HG03139 (cell line): ENCODE measurements at regions not wholly inside any gene's neighbourhood (a gene's known extent, or its start where the extent isn't known, plus 50 kb on each side); places are given as distances from the start of the nearest gene placed in this dataset.
"Not testable (repeated sequence)": the region's sequence is repeated elsewhere in the genome, so short reads cannot be mapped to it uniquely, and the experiment has no call there.

ENCODE experiments used
- ATAC-seq: cut with Tn5 transposase; IDR thresholded peaks from one replicate; pipeline ENCODE4 v1.9.1; 2021; ENCODE audit not compliant: unreplicated experiment

DNA sequence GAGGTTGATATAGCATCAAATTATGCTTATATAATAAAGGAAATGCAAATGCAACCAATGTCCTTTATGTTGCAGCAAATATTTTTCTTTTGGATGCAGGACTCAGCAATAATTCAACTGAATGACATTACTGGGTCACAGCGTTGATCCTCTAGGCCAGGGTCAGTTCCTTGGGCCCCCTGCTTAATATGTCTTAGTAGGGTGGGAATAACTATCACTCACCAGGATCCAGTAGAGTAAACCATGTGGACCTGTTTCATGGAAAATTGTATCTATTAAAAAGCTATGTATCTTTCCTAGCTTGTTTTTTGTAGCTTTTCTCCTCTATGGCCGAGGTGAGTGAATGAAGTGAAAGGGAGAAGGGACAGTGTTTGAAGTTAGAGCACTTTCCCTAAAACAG, 161.5 kb upstream of the SSTR1 start:
- no peak for ATAC-seq

DNA sequence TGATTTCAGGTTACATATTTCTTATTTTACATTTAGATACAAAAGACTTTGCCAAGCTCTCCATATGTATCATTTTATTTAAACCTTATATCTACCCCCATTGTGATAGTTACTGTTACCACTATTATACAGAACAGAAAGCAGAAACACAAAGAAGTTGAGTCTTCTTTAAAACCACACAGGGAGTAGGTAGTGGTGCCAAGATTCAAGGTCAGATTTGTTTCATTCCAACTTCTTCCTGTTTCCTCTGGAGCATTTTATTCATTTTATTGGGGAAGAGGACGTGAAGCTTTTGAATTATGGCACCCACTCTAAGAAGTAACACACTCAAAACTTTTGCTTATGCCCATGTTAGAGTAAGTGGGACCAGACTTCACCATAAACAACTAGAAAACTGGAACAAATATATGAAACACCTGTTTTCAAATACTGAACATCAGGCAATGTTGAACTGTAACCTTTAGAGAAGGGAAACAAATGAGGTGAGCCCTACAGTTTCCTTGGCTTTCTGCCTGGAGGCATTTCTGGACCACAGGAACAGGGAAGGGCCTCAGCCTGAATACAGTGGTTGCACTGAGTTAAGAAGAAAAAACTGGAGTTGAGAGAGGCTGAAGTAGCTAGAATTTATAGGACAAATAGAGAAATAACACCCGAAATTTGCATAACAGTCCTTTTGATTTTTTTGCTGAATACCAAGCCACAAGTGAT, 160.4 kb upstream of the SSTR1 start:
- no peak for ATAC-seq

DNA sequence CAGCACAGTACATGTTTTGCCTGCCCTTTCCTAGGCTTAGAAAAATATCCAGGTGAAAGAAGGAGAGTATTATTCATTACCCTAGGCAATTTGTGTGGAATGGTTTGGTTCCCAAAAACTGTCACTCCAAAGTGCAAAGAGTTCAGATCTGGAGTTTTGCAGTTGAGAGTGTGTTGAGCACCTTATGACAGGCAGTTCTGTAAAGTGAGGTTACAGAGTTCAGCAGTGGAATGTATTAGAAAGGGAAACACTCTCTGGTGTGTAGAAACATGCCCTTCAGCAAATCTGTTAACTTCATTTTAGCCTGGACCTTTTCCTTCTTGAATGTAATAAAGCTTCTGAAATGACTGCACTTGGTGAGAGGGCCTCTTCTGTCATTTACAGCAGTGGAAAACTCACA, 154.0 kb upstream of the SSTR1 start:
- no peak for ATAC-seq

DNA sequence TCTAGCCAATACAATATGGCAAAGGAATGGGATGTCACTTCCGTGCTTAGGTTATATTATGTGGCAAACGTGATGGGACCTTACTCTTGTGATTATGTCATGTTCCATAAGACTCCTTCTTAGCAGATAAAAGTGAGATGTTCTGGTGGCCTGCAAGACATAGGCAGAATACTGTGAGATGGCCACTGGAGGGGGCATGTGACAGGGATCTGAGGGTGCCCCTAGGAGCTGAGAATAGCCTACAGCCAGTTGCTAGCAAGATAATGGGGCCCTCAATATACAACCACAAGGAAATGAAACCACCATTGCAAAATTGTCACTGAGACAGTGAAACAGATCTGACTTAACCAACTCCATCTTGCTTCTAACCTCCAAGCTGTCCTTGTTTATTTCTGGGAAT, 151.4 kb upstream of the SSTR1 start:
- ATAC-seq, result no peak

DNA sequence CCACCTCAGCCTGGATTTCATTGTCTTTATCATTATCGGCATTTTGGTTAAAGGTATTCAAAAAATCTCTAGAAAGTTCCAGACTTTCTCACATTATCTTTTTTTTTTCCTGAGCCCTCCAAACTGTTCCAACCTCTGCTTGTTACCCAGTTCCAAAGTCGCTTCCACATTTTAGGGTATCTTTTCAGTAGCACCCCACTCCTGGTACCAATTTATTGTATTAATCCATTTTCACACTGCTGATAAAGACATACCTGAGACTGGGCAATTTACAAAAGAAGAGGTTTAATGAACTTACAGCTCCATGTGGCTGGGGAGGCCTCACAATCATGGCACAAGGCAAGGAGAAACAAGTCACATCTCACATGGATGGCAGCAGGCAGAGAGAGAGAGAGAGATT, 145.5 kb upstream of the SSTR1 start:
- not testable (repeated sequence) for ATAC-seq

DNA sequence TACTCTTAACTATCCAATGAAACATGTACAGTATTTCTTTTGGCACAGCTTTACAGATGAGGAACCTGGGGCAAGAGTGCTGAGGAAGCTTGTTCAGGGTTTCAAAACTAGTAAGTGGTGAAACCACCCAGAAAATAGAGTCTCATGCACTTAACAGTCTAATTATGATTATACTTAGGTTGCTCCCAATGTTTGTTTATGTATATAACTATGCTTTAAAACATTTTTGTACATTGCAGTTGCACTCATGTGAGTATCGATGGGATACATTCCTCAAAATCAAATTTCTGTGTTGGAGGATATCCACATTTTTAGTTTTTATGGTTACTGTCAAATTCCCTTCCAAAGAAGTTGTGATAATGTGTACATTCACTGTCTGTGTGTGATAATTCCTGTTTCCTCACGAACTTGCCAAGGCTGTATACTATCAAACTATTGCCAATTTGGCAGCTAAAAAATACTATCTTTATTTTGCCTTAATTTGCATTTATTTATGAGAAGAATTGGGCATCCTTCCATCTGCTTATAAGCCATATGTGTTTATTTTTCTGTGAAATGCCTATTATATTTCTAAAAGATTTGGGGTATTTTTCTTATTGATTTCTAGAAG, 143.9 kb upstream of the SSTR1 start:
- ATAC-seq, result no peak

DNA sequence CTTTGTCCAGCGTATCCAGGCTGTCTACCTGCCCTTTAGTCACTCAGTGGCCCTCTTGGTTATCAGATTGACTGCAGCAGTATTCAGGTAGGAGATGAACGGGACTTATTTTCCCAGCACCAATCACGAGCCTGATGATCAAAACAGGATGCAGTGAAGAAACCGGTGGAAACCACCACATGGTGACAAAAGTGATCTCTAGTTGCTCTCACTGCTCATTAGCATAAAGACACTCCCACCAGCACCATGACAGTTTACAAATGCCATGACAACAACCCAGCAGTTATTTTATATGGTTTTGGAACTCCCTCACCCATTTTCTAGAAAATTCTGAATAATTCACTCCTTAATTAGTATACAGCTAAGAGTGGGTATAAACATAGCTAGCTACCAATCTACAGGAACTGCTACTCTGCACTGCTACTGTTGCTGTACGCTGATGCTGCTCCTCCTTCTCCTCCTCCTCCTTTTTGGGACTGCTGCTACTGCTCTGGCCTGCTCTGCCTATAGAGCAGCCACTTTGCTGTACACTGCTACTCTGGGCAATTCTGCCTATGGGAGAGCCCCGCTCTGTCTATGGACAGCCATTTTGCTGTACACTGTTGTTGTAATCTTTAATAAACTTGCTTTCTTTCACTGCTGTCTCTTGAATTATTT, 142.5 kb upstream of the SSTR1 start:
- no peak for ATAC-seq

DNA sequence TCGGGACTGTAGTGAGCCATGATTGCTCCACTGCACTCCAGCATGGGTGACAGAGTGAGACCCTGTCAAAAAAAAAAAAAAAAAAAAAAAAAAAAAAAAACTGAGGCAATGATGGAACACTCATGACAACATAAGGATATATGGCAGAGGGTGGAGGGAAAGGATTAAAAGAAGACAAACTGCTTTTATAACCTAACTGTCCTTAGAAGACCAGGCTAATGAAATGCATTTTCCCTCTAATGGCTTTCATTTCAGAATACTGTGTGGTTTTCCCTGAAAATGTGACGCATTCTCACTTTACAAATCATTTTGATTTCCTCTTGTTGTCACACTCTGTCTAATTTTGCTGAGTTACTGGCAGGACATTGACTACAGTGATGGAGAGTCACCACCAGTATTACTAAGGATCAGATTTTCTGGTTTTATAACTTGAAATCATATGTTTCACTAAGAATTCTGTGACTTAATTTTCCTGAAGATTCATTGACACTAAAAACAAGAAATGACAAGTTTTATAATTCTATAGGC, 137.6 kb upstream of the SSTR1 start:
- no peak for ATAC-seq

DNA sequence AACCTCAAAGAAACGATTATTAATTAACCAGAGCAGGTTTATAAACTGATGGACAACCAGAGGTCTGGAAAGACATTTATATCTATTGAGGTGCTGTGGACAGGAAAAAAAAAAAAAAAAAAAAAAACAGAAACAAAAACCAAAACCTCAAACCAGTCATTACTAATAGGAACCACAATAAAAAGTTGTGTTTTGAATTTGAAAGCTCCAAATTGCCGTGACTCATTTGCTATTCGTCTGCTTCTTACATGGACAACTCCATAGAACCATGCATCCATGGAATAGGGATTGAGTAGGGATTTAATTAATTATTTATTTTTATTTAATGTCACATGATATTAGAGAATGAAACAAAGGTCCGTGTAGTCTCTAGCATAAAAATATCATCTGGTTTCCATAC, 134.1 kb upstream of the SSTR1 start:
- ATAC-seq, result no peak

DNA sequence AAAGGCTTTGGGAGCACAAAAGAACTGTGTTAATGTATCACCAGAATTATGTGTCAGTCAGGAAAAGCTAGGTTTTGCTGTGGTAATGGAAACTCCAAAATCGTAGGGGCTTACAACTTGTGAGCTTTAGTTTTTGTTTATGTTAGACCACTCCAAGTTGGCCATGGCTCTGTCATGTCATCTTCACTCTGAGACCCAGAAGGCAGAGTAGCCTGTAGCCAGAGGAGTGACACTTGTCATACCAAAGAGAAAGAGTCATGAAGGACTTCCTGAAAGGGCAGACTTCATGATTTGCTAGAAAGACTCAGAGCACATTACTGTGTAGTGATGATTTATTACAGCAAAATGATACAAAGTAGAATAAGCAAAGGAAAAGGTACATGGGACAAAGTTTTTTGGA, 133.6 kb upstream of the SSTR1 start:
- no peak for ATAC-seq

DNA sequence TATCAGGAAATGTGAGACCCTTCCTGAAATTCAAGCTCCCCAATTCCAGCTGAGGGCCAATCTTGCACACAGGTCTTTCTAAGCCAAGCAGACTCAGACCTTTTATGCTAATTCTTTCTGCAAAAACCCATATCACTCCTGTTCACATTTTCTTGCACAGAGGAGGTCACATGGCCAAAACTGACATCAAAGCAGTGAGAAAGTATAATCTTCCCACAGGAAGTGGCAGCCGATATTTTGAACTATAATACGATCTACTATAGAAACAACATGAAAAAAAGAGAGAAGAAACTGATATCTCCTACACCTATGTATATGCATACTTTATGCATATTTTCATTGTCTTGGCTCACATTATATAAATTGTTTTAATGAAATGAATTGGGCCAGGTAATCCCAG, 132.9 kb upstream of the SSTR1 start:
- no peak for ATAC-seq

DNA sequence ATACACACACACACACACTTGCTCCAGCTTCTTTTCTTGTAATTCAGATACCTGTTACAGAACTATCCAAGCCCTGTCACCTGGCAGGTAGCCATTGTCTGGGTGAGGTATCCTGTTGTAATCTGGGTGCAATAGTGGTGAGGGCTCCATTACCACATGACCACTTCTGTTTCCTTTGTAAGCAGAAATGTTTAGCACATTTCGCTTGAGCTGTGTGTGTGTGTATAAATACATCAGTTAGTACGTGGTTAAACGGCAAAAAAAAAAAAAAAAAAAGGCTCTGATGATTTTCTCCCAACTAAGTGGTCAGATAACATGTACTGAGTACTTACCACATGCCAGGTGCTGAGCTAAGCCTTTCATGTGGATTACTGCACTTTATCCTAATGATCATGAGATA, 129.3 kb upstream of the SSTR1 start:
- peak; percentile 60 for ATAC-seq

DNA sequence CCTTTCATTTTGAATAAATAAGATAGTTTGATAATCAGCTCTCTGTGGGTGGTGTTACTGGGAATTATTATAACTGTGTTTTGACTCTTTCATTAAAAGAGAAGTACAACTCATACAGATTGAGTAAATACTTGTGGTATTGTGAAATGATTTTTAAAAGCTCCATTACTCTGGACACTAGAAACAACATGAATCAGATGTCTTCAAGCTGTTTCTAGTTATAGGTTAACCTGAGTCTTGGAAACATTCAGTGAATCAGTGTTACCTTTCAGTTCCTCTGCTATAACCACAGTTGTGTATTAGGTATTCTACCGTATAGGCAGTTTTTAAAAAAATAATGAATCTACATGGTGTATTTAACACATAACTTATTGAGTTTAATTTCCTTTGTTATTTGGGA, 128.4 kb upstream of the SSTR1 start:
- peak; percentile 70 for ATAC-seq

DNA sequence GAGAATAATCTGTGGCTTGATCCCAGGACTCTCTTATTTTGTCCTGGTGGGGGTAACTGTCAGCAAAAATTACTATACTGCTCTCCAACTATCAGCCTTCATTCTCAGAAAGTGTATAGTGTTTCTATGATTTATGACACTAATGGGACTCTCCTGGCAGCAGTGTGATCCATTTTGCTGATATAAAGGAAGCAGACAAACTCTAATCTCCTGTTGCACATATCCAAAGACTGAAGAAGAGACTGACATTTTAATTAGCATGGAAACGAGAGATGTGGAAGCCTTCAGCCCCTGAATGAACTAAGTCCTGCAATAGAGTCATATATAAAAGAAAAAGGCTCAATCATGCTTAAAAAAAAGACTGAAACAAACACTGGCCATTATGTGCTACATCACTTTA, 127.8 kb upstream of the SSTR1 start:
- no peak for ATAC-seq

DNA sequence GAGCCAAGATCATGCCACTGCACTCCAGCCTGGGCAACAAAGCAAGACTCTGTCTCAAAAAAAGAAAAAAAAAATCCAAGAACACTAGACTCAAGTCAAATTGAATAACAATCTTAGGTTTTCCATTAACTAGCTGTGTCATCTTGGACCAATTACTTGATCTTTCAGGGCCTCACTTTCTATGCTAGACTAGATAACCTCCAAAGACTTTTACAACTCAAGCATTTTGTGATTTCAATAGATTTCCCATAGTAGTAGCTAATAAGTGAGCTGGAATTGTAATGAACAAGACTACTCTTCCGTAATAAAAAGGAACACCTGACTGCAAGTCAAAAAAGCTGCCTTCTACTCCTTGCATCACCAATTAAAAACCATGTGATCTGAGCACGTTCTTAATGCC, 127.0 kb upstream of the SSTR1 start:
- no peak for ATAC-seq

DNA sequence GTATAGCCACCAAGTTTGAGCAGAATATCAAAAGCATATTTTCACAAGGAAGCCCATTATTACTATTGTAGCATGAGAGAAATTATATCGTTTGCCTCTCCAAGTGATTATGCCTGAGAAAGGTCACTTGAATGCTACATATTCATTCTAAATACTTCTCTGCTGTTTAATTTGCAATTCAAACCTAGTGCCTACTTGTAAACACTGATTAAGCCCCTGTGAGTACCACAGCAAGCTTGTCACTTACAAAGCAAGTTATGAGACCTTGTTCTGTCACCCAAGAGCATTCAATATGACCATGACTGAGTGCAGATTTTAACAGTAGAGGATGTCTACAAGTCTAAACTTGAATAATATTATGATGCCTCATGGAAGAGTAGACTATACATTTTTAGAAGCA, 124.7 kb upstream of the SSTR1 start:
- no peak for ATAC-seq

DNA sequence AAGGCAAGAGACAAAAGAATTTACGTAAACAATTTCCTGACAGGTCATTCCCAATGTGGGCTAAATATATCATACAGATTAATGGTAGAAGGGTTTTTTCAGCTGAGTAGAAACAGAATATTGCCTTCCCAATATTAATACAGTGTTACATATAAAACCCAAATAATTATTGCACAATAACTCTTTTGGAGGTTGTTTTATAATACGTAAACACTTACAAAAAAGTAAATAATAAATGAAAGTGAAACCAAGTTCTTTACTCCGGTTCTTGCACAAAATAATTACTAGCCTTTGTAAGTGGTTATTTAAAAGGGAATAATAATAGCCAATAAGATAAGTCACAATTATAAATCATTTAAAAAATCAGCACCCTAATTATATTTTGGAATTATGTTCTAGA, 118.6 kb upstream of the SSTR1 start:
- ATAC-seq, result no peak

DNA sequence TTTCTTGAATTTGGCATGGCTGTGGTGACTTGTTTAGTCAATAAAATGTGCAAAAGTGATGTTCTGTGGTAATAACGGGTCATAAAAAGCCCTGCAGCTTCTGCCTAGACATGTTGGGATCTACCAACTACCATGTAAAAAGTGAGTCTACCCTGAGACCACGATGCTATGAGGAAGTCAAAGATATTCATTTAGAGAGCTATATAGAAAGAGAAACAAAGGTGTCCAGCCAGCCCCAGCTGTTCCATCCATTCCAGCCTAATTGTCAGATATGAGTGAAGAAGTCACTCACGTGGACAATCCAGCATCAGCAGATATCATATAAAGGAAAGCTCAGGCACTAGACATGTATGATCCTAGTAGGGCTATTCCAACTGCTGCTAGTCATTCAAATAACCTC, 117.2 kb upstream of the SSTR1 start:
- ATAC-seq, result no peak

DNA sequence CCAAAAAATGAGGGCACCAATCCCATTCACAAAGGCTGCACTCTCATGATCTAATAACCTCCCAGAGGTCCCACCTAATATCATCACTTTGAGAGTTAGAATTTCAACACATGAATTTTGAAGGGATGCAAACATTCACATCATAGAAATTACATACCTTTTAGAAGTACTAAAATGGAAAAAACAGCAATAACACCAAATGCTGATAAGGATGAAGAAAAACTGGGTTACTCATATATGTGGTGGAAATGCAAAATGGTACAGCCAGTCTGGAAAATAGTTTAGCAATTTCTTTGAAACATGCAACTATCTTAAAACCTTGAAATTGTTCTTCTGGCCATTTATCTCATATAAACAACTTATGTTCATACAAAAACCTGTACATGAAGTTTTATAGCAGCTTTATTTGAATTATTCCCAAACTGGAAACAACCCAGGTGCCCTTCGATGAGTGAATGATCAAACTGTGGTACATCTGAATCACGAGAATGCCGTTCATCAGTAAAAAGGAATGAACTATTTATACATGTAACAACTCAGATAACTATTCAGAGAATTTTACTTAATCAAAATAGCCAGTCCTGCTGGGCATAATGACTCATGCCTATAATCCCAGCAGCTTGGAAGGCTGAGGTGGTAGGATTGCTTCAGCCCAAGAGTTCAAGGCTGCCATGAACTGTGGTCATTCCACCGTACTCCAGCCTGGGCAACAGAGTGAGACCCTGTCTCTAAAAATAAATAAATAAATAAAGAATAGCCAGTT, 109.4 kb upstream of the SSTR1 start:
- no peak for ATAC-seq

DNA sequence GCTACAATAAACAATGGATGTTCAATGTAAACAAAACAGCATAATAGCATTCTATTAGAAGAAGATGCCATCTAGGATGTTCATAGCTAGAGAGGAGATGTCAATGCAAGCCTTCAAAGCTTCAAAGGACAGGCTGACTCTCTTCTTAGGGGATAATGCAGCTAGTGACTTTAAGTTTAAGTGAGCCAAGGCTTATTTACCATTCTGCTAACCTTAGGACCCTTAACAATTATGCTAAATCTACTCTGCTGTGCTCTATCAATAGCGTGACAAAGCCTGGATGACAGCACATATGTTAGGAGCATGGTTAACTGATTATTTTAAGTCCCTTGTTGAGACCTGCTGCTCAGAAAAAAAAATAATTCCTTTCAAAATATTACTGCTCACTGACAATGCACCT, 106.0 kb upstream of the SSTR1 start:
- no peak for ATAC-seq

DNA sequence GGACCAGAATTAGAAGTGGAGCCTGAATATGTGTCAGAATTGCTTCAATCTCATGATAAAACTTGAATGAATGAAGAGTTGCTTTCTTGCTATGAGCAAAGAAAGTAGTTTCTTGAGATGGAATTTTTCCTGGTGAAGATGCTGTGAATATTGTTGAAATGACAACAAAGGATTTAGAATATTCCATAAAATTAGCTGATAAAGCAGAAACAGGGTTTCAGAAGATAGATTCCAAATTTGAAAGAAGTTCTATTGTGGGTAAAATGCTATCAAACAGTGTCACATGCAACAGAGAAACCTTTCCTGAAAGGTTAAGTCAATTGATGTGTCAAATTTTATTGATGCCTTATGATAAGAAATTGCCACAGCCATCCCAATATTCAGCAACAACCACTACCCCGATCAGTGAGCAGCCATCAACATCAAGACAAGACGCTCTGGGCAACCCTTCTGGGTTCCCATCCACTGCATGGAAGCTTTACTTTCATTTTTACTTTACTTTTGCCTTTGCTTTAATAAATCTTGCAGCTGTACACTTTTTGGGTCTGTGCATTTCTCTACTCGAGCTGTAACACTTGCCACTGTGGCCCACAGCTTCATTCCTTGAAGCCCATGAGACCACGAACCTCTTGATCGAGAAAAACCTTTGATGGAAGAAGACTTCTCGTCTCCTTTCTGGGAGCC, 104.0 kb upstream of the SSTR1 start:
- no peak for ATAC-seq
